ENCODE measurements at regions not wholly inside any gene's neighbourhood (a gene's known extent, or its start where the extent isn't known, plus 50 kb on each side); places are given as distances from the start of the nearest gene placed in this dataset.
"Not testable (repeated sequence)": the region's sequence is repeated elsewhere in the genome, so short reads cannot be mapped to it uniquely, and the experiment has no call there.

- WGBS (ENCODE audit: extremely low coverage, insufficient coverage, insufficient read length) = no CpG with 5 or more reads among the region's 2 CpGs
- H3K14ac ChIP-seq (ENCODE audit: low read length); H3K79me1 ChIP-seq (ENCODE audit: low read length); H2BK5ac ChIP-seq (ENCODE audit: low read depth, low read length, poor library complexity); H2BK120ac ChIP-seq (ENCODE audit: insufficient read depth, low read length, poor library complexity); H2AFZ ChIP-seq (ENCODE audit: insufficient read depth, low read length, poor library complexity); H3K4me1 ChIP-seq (ENCODE audit: control insufficient read depth in 1 of 2, insufficient read depth in 2 of 2, low read length in 2 of 2); H3K27me3 ChIP-seq (ENCODE audit: insufficient read depth, low read length); DNase-seq; H3K79me2 ChIP-seq (ENCODE audit: control insufficient read depth, insufficient read depth, low read length, poor library complexity); H2AK5ac ChIP-seq (ENCODE audit: low read length); H3K9ac ChIP-seq (ENCODE audit: low read length); H4K8ac ChIP-seq (ENCODE audit: low read depth, low read length); H3K27ac ChIP-seq (ENCODE audit: low read depth, low read length); H4K12ac ChIP-seq (ENCODE audit: low read depth, low read length); H4K91ac ChIP-seq (ENCODE audit: low read depth, low read length); H3K18ac ChIP-seq (ENCODE audit: low read length); H3K4ac ChIP-seq (ENCODE audit: low read depth, low read length); H3K4me2 ChIP-seq (ENCODE audit: low read length); H2BK12ac ChIP-seq (ENCODE audit: low read length); H3K23ac ChIP-seq (ENCODE audit: low read length); H3K4me3 ChIP-seq (ENCODE audit: low read depth, low read length); H3K9me3 ChIP-seq (ENCODE audit: insufficient read depth, low read depth, low read length); H3K36me3 ChIP-seq (ENCODE audit: control insufficient read depth in 1 of 2, insufficient read depth in 2 of 2, low read length in 2 of 2): not testable (repeated sequence)
Observed at GRCh38 chr3:579529-579928, 383.0 kb downstream of the CHL1 start.

GRCh38 chr3:589066-589465 is 392.5 kb downstream of the CHL1 start:
- DNase-seq; H3K4me3 ChIP-seq (ENCODE audit: low read depth, low read length); H3K79me2 ChIP-seq (ENCODE audit: control insufficient read depth, insufficient read depth, low read length, poor library complexity); H3K14ac ChIP-seq (ENCODE audit: low read length); H3K4ac ChIP-seq (ENCODE audit: low read depth, low read length); H3K4me2 ChIP-seq (ENCODE audit: low read length); H3K18ac ChIP-seq (ENCODE audit: low read length); H3K27ac ChIP-seq (ENCODE audit: low read depth, low read length); H3K23ac ChIP-seq (ENCODE audit: low read length); H3K79me1 ChIP-seq (ENCODE audit: low read length); H4K91ac ChIP-seq (ENCODE audit: low read depth, low read length); H3K9ac ChIP-seq (ENCODE audit: low read length); H2BK120ac ChIP-seq (ENCODE audit: insufficient read depth, low read length, poor library complexity); H3K4me1 ChIP-seq (ENCODE audit: control insufficient read depth in 1 of 2, insufficient read depth in 2 of 2, low read length in 2 of 2); H4K8ac ChIP-seq (ENCODE audit: low read depth, low read length); H2BK12ac ChIP-seq (ENCODE audit: low read length); H2AK5ac ChIP-seq (ENCODE audit: low read length); H2BK5ac ChIP-seq (ENCODE audit: low read depth, low read length, poor library complexity); H4K12ac ChIP-seq (ENCODE audit: low read depth, low read length); H3K27me3 ChIP-seq (ENCODE audit: insufficient read depth, low read length); H3K36me3 ChIP-seq (ENCODE audit: control insufficient read depth in 1 of 2, insufficient read depth in 2 of 2, low read length in 2 of 2); H3K9me3 ChIP-seq (ENCODE audit: insufficient read depth, low read depth, low read length); H2AFZ ChIP-seq (ENCODE audit: insufficient read depth, low read length, poor library complexity): not testable (repeated sequence)

GRCh38 chr3:597304-597703 is 400.7 kb downstream of the CHL1 start:
- not testable (repeated sequence) for H3K79me2 ChIP-seq (ENCODE audit: control insufficient read depth, insufficient read depth, low read length, poor library complexity); H4K12ac ChIP-seq (ENCODE audit: low read depth, low read length); H3K4me2 ChIP-seq (ENCODE audit: low read length); H3K18ac ChIP-seq (ENCODE audit: low read length); H4K91ac ChIP-seq (ENCODE audit: low read depth, low read length); H3K4ac ChIP-seq (ENCODE audit: low read depth, low read length); H4K8ac ChIP-seq (ENCODE audit: low read depth, low read length); H3K9ac ChIP-seq (ENCODE audit: low read length); H3K23ac ChIP-seq (ENCODE audit: low read length); H2AFZ ChIP-seq (ENCODE audit: insufficient read depth, low read length, poor library complexity); H2BK120ac ChIP-seq (ENCODE audit: insufficient read depth, low read length, poor library complexity); H3K27me3 ChIP-seq (ENCODE audit: insufficient read depth, low read length); H3K14ac ChIP-seq (ENCODE audit: low read length); H2AK5ac ChIP-seq (ENCODE audit: low read length); H3K4me1 ChIP-seq (ENCODE audit: control insufficient read depth in 1 of 2, insufficient read depth in 2 of 2, low read length in 2 of 2); H2BK5ac ChIP-seq (ENCODE audit: low read depth, low read length, poor library complexity); H3K36me3 ChIP-seq (ENCODE audit: control insufficient read depth in 1 of 2, insufficient read depth in 2 of 2, low read length in 2 of 2); H3K27ac ChIP-seq (ENCODE audit: low read depth, low read length); H3K79me1 ChIP-seq (ENCODE audit: low read length); H3K9me3 ChIP-seq (ENCODE audit: insufficient read depth, low read depth, low read length); DNase-seq; H3K4me3 ChIP-seq (ENCODE audit: low read depth, low read length); H2BK12ac ChIP-seq (ENCODE audit: low read length)
- no CpG with 5 or more reads among the region's 2 CpGs for WGBS (ENCODE audit: extremely low coverage, insufficient coverage, insufficient read length)

GRCh38 chr3:597746-598145 is 401.2 kb downstream of the CHL1 start:
- H3K79me2 ChIP-seq (ENCODE audit: control insufficient read depth, insufficient read depth, low read length, poor library complexity); H3K27ac ChIP-seq (ENCODE audit: low read depth, low read length); H3K18ac ChIP-seq (ENCODE audit: low read length); H3K4me1 ChIP-seq (ENCODE audit: control insufficient read depth in 1 of 2, insufficient read depth in 2 of 2, low read length in 2 of 2); H2AK5ac ChIP-seq (ENCODE audit: low read length); H3K4me3 ChIP-seq (ENCODE audit: low read depth, low read length); H3K79me1 ChIP-seq (ENCODE audit: low read length); H3K9ac ChIP-seq (ENCODE audit: low read length); DNase-seq; H2BK12ac ChIP-seq (ENCODE audit: low read length); H4K12ac ChIP-seq (ENCODE audit: low read depth, low read length); H4K91ac ChIP-seq (ENCODE audit: low read depth, low read length); H3K9me3 ChIP-seq (ENCODE audit: insufficient read depth, low read depth, low read length); H2BK5ac ChIP-seq (ENCODE audit: low read depth, low read length, poor library complexity); H2BK120ac ChIP-seq (ENCODE audit: insufficient read depth, low read length, poor library complexity); H3K4ac ChIP-seq (ENCODE audit: low read depth, low read length); H3K23ac ChIP-seq (ENCODE audit: low read length); H4K8ac ChIP-seq (ENCODE audit: low read depth, low read length); H3K4me2 ChIP-seq (ENCODE audit: low read length); H3K14ac ChIP-seq (ENCODE audit: low read length); H2AFZ ChIP-seq (ENCODE audit: insufficient read depth, low read length, poor library complexity); H3K27me3 ChIP-seq (ENCODE audit: insufficient read depth, low read length); H3K36me3 ChIP-seq (ENCODE audit: control insufficient read depth in 1 of 2, insufficient read depth in 2 of 2, low read length in 2 of 2): not testable (repeated sequence)
- WGBS (ENCODE audit: extremely low coverage, insufficient coverage, insufficient read length) = no CpG with 5 or more reads among the region's 1 CpG

- H3K36me3 ChIP-seq (ENCODE audit: control insufficient read depth in 1 of 2, insufficient read depth in 2 of 2, low read length in 2 of 2); H3K4ac ChIP-seq (ENCODE audit: low read depth, low read length); H3K27me3 ChIP-seq (ENCODE audit: insufficient read depth, low read length); H3K4me2 ChIP-seq (ENCODE audit: low read length); H2BK12ac ChIP-seq (ENCODE audit: low read length); H2AFZ ChIP-seq (ENCODE audit: insufficient read depth, low read length, poor library complexity); H3K9ac ChIP-seq (ENCODE audit: low read length); H2BK5ac ChIP-seq (ENCODE audit: low read depth, low read length, poor library complexity); H4K91ac ChIP-seq (ENCODE audit: low read depth, low read length); H3K79me1 ChIP-seq (ENCODE audit: low read length); H3K18ac ChIP-seq (ENCODE audit: low read length); H3K14ac ChIP-seq (ENCODE audit: low read length); H3K9me3 ChIP-seq (ENCODE audit: insufficient read depth, low read depth, low read length); H3K23ac ChIP-seq (ENCODE audit: low read length); H4K8ac ChIP-seq (ENCODE audit: low read depth, low read length); H2AK5ac ChIP-seq (ENCODE audit: low read length); H3K79me2 ChIP-seq (ENCODE audit: control insufficient read depth, insufficient read depth, low read length, poor library complexity); H3K4me3 ChIP-seq (ENCODE audit: low read depth, low read length); H4K12ac ChIP-seq (ENCODE audit: low read depth, low read length); H3K4me1 ChIP-seq (ENCODE audit: control insufficient read depth in 1 of 2, insufficient read depth in 2 of 2, low read length in 2 of 2); H3K27ac ChIP-seq (ENCODE audit: low read depth, low read length); DNase-seq; H2BK120ac ChIP-seq (ENCODE audit: insufficient read depth, low read length, poor library complexity): not testable (repeated sequence)
- WGBS (ENCODE audit: extremely low coverage, insufficient coverage, insufficient read length) = no CpG with 5 or more reads among the region's 4 CpGs
Observed at GRCh38 chr3:607480-607879, 410.9 kb downstream of the CHL1 start.

Data from trophoblast cell (in vitro differentiated cells and primary cell).